ENCODE measurements at regions not wholly inside any gene's neighbourhood (a gene's known extent, or its start where the extent isn't known, plus 50 kb on each side); places are given as distances from the start of the nearest gene placed in this dataset.

DNA sequence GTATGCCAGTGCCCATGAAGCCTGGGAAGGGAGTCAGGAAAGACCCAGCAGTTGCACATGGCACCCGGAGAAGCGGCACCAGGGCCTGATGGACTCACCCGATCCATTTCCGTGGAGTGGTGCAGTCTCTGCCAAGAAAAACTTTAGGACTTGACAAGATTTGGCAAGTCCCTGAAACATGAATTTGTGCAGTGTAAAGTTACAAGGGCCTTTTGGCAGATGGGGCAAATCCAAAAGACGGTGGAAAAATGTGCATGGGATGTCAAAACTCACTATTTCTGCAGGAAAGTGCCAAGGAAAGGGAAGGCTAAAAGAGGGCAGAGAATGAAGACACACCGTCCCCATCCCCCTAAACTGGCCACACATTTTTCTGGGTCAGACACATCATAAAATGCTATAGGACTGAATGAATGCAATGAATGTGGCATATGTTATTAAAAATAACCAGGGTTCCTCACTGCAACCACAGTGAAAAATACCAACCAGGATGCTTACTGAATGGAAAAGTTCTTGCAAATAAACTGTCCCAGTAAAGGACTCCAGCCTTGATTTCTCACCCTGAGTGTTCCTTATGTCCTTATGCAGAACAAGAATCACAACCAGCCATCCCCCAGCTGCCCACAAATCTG lies 173.5 kb upstream of the SIX2 start:
- Histone ChIP-seq H3K27ac (no peak overlapping the region), H3K9me3 (no peaks in the 10 kb centered on the region), H3K36me3 (no peaks in the 10 kb centered on the region), H3K4me3 (no peak overlapping the region), H3K27me3 (no peaks in the 10 kb centered on the region), H3K4me1 (no peaks in the 10 kb centered on the region)
- TF ChIP-seq CTCF (IDR thresholded peaks at IDR 0.05) = no peak
- ATAC-seq (no peak), DNase-seq (no peak)
- intact Hi-C loops (cut with DNase I) = no loop called here

DNA sequence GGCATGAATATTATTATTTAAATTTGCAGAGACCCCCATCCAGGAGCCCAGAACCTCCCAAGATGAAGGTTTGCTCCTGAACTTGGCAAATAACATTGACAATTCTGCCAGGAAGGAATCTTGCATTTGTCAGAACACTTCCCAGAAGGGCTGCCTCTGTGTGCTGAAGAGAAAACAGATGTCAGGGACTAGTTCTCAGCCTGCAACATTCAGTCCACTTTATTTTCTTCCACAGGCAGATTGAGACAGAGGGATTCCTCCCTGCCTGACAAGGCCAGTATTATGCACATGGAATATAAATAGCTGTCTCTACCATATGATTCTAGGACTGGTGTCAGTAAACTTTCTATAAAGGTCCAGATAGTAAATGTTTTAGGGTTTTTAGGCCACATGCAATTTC lies 171.5 kb upstream of the SIX2 start:
- no peak overlapping the region for H3K27ac ChIP-seq
- no peaks in the 10 kb centered on the region for H3K27me3 ChIP-seq
- H3K36me3 ChIP-seq = no peaks in the 10 kb centered on the region
- ATAC-seq (no peak), DNase-seq (no peak)
- no peaks in the 10 kb centered on the region for H3K9me3 ChIP-seq
- no peak overlapping the region for H3K4me3 ChIP-seq
- no peak for TF ChIP-seq CTCF (IDR thresholded peaks at IDR 0.05)
- no peaks in the 10 kb centered on the region for H3K4me1 ChIP-seq
- intact Hi-C loops (cut with DNase I) = no loop called here

- Histone ChIP-seq H3K4me1 (no peaks in the 10 kb centered on the region), H3K36me3 (no peaks in the 10 kb centered on the region), H3K27me3 (no peaks in the 10 kb centered on the region), H3K27ac (no peak overlapping the region), H3K4me3 (no peak overlapping the region), H3K9me3 (no peaks in the 10 kb centered on the region)
- DNase-seq (no peak), ATAC-seq (no peak)
- no peak for TF ChIP-seq CTCF (IDR thresholded peaks at IDR 0.05)
- intact Hi-C loops (cut with DNase I) = no loop called here
Measured at GRCh38 chr2:45180033-45180746, 170.9 kb upstream of the SIX2 start.

DNA sequence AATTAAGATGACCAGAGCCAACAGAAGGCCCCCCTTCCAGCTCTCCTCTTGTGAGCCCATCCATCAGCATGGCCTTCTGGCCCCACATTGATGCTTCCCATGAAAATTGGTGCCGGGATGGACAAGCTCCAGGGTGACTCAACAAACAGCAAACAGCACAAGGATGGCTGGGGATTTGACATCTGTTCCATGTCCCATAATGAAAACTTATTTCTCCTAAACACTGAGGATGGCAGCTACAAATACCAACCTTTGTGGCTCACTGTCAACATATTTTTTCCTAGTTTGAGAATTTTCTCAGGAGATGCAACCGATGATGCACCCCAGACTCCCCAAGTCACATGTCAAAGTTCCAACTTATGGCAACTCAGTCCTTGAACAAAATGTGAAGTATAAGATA lies 169.6 kb upstream of the SIX2 start:
- Histone ChIP-seq H3K36me3 (no peaks in the 10 kb centered on the region), H3K27ac (no peak overlapping the region), H3K4me1 (no peaks in the 10 kb centered on the region), H3K27me3 (no peaks in the 10 kb centered on the region), H3K4me3 (no peak overlapping the region), H3K9me3 (no peaks in the 10 kb centered on the region)
- TF ChIP-seq CTCF (IDR thresholded peaks at IDR 0.05) = no peak
- intact Hi-C loops (cut with DNase I) = no loop called here
- DNase-seq (no peak), ATAC-seq (no peak)

DNA sequence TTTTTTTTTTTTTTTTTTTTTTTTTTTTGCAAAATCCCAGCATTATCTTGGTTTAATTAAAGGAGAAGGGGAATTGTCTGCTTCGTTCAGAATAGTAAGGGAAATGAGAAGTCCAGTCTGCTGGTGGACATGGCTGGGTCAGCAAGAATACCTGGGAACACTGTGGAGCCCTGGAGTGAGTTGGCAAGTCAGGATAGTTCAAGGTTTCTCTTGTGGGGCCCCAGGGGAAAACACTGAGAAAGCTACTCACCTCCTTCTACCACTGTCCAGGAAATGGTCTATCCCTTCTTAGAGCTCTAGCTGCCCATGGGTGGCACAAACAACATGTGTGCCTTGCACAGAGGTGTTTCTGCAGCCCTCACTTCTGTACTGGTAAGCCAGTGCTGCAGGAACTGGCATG lies 169.1 kb upstream of the SIX2 start:
- TF ChIP-seq CTCF (IDR thresholded peaks at IDR 0.05) = no peak
- Histone ChIP-seq H3K36me3 (no peaks in the 10 kb centered on the region), H3K27ac (no peak overlapping the region), H3K4me1 (no peaks in the 10 kb centered on the region), H3K4me3 (no peak overlapping the region), H3K9me3 (no peaks in the 10 kb centered on the region), H3K27me3 (no peaks in the 10 kb centered on the region)
- ATAC-seq (no peak), DNase-seq (no peak)
- intact Hi-C loops (cut with DNase I) = no loop called here

All from upper lobe of right lung (tissue), 1 donor.